Osteoblast (primary cell): ENCODE measurements at regions not wholly inside any gene's neighbourhood (a gene's known extent, or its start where the extent isn't known, plus 50 kb on each side); places are given as distances from the start of the nearest gene placed in this dataset.
"Not testable (repeated sequence)": the region's sequence is repeated elsewhere in the genome, so short reads cannot be mapped to it uniquely, and the experiment has no call there.

Experiments used
- DNase-seq: peaks from one replicate; pipeline ENCODE4 v3.0.0; 2011; ENCODE audit warnings: low spot score, mixed read lengths; ENCODE audit not compliant: insufficient read length; ENCODE audit errors: missing footprints
- H2AFZ ChIP-seq: 2 replicates; pipeline ENCODE4 v1.6.0; 2011; ENCODE audit warnings: mild to moderate bottlenecking, low read length
- H3K27ac ChIP-seq: 2 replicates; pipeline ENCODE4 v1.5.1; 2011; ENCODE audit warnings: mild to moderate bottlenecking, low read depth, low read length, moderate library complexity
- H3K27me3 ChIP-seq: 2 replicates; pipeline ENCODE4 v1.6.0; 2012; ENCODE audit warnings: mild to moderate bottlenecking, control low read depth, inconsistent platforms, low read length, moderate library complexity; ENCODE audit not compliant: insufficient read depth
- H3K36me3 ChIP-seq: 2 replicates; pipeline ENCODE4 v1.5.1; 2011; ENCODE audit warnings: mild to moderate bottlenecking, low read length, control low read depth, moderate library complexity; ENCODE audit not compliant: insufficient read depth
- H3K4me1 ChIP-seq: 2 replicates; pipeline ENCODE4 v1.5.1; 2011; ENCODE audit warnings: mild to moderate bottlenecking, low read length, control low read depth, moderate library complexity; ENCODE audit not compliant: insufficient read depth
- H3K4me2 ChIP-seq: 2 replicates; pipeline ENCODE4 v1.6.0; 2011; ENCODE audit warnings: mild to moderate bottlenecking, low read length; ENCODE audit not compliant: insufficient read depth
- H3K4me3 ChIP-seq: fragments of 200-600 bp; sonication (generic); 3 replicates; pipeline ENCODE4 v1.5.1; 2012; ENCODE audit warnings: mild to moderate bottlenecking, low read length, inconsistent platforms; ENCODE audit not compliant: insufficient read depth
- H3K79me2 ChIP-seq: 2 replicates; pipeline ENCODE4 v1.6.0; 2012; ENCODE audit warnings: mild to moderate bottlenecking, low read length, control low read depth, inconsistent platforms; ENCODE audit not compliant: insufficient read depth
- H3K9me3 ChIP-seq: 2 replicates; pipeline ENCODE4 v1.5.1; 2011; ENCODE audit warnings: low read depth, low read length, control low read depth
- H4K20me1 ChIP-seq: 2 replicates; pipeline ENCODE4 v1.6.0; 2012; ENCODE audit warnings: mild to moderate bottlenecking, low read length, control low read depth; ENCODE audit not compliant: insufficient read depth
- TF ChIP-seq, protein P1 (sequence below): IDR thresholded peaks from 2 replicates; pipeline ENCODE4 v1.5.1; 2011; ENCODE audit warnings: mild to moderate bottlenecking, low read depth, low read length, moderate library complexity; ENCODE audit errors: extremely low read depth

DNA sequence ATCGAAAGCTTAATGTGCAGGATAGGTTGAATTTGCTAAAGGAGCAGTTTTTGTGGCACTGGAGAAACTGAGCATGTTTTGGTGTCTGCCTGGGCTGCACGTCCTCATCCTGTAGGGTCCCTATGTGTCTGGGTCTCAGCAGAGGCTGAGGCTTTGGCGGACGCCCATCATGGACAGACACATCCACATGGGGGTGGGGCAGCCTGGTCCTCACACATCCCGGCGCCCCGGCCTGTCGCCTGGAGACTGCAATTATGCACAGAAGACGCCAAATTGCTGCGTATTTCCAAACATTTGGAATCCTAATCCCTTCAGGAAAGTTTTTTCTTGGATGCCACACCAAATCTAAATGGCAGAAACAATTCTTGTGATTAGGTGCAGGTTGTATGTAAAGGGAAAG, 128.2 kb upstream of the TWIST2 start:
- Histone ChIP-seq H3K4me3 (no peak overlapping the region), H2AFZ (no peak overlapping the region), H3K27me3 (peaks cover 15% of the 10 kb centered on the region), H3K4me1 (no peaks in the 10 kb centered on the region), H3K36me3 (no peaks in the 10 kb centered on the region), H3K27ac (no peak overlapping the region), H3K79me2 (no peaks in the 10 kb centered on the region), H4K20me1 (no peaks in the 10 kb centered on the region), H3K9me3 (no peaks in the 10 kb centered on the region), H3K4me2 (no peak overlapping the region)
- DNase-seq = no peak
- TF ChIP-seq, protein P1, sequence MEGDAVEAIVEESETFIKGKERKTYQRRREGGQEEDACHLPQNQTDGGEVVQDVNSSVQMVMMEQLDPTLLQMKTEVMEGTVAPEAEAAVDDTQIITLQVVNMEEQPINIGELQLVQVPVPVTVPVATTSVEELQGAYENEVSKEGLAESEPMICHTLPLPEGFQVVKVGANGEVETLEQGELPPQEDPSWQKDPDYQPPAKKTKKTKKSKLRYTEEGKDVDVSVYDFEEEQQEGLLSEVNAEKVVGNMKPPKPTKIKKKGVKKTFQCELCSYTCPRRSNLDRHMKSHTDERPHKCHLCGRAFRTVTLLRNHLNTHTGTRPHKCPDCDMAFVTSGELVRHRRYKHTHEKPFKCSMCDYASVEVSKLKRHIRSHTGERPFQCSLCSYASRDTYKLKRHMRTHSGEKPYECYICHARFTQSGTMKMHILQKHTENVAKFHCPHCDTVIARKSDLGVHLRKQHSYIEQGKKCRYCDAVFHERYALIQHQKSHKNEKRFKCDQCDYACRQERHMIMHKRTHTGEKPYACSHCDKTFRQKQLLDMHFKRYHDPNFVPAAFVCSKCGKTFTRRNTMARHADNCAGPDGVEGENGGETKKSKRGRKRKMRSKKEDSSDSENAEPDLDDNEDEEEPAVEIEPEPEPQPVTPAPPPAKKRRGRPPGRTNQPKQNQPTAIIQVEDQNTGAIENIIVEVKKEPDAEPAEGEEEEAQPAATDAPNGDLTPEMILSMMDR = no peak

DNA sequence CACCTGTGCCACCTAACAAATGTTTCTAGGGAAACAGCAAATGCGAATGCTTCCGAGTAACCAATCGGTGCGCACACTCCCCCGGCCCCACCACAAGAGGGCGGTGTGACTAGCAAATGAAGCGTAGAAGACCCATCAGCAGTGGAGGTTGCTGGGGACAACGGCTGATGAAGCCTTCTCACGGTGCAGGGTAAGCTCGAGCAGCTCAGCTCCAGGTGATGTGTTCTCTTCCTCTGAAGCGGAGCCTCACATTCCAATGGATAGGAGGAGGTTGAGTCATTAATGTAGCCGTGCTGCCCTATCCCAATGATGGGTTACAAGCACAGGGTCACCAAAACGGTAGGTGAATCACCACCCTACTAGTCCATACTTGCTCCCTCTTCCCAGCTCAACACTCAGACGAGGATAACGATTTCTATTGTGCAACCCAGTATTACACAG, 127.6 kb upstream of the TWIST2 start:
- Histone ChIP-seq H3K27me3 (peaks cover 20% of the 10 kb centered on the region), H2AFZ (no peak overlapping the region), H3K27ac (no peak overlapping the region), H3K4me2 (no peak overlapping the region), H3K4me1 (no peaks in the 10 kb centered on the region), H3K9me3 (no peaks in the 10 kb centered on the region), H4K20me1 (no peaks in the 10 kb centered on the region), H3K4me3 (no peak overlapping the region), H3K79me2 (no peaks in the 10 kb centered on the region), H3K36me3 (no peaks in the 10 kb centered on the region)
- TF ChIP-seq, protein P1 = peak; percentile 82
- peak; percentile 95 for DNase-seq

DNA sequence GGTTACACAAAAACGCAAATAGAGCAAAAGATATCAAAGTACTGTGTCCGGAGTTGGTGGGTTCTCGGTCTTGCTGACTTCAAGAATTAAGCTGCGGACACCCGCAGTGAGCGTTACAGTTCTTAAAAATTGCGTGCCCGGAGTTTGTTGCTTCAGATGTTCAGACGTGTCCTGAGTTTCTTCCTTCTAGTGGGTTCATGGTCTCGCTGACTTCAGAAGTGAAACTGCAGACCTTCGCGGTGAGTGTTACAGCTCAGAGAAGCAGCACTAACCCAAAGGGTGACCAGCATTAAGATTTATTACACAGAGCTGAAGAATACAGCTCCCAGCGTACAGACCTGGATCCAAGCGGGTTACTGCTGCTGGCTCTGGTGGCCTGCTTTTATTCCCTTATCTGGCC, 125.7 kb upstream of the TWIST2 start:
- Histone ChIP-seq H3K4me2 (no peak overlapping the region), H3K4me3 (no peak overlapping the region), H3K27ac (no peak overlapping the region), H3K79me2 (no peaks in the 10 kb centered on the region), H3K27me3 (peaks cover 13% of the 10 kb centered on the region), H3K4me1 (no peaks in the 10 kb centered on the region), H4K20me1 (no peaks in the 10 kb centered on the region), H2AFZ (no peak overlapping the region), H3K9me3 (no peaks in the 10 kb centered on the region), H3K36me3 (no peaks in the 10 kb centered on the region)
- DNase-seq = no peak
- TF ChIP-seq, protein P1 = no peak

DNA sequence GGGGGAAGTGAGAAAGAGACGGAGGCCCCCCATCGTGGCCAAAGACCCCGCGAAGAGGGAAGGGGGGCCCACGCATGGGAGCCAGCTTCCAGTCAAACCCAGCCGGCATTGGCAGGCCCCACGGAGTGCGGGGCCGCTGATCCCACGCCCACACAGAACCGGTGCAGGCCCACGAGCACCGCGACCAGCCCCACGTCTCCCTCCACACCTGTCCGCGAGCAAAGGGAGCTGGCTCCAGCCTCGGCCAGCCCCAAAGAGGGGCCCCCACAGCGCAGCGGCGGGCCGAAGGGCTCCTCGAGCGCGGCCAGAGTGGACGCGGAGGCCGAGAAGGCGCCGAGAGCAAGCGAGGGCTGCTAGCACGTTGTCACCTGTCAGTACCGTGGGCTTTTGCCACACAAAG, 125.0 kb upstream of the TWIST2 start:
- peaks cover 3% of the 10 kb centered on the region for H3K4me1 ChIP-seq
- no peak for DNase-seq
- H3K9me3 ChIP-seq = no peaks in the 10 kb centered on the region
- no peak overlapping the region for H3K4me2 ChIP-seq
- no peak overlapping the region for H3K27ac ChIP-seq
- H3K27me3 ChIP-seq = peaks cover 13% of the 10 kb centered on the region
- TF ChIP-seq, protein P1 = no peak
- no peaks in the 10 kb centered on the region for H3K79me2 ChIP-seq
- H3K4me3 ChIP-seq = no peak overlapping the region
- H3K36me3 ChIP-seq = no peaks in the 10 kb centered on the region
- H4K20me1 ChIP-seq = no peaks in the 10 kb centered on the region
- no peak overlapping the region for H2AFZ ChIP-seq

DNA sequence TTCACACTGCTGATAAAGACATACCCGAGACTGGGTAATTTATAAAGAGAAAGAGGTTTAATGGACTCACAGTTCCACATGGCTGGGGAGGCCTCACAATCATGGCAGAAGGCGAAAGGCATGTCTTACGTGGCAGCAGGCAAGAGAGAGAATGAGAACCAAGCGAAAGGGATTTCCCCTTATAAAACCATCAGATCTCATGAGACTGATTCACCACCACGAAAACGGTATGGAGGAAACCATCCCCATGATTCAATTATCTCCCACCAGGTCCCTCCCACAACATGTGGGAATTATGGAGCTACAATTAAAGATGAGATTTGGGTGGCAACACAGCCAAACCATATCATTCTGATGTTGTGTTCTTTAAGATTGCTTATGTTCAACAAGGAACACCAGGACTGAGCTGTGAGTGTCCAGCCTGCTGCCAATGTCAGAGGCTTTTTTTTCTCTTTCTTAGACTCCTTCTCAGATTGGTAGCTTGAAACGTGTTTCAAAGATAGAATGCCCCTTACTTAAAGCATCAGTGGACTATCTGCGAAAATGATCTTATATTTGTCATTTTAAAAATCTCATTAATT, 124.1 kb upstream of the TWIST2 start:
- H3K9me3 ChIP-seq, H3K36me3 ChIP-seq, H3K4me2 ChIP-seq, H3K27ac ChIP-seq, H3K79me2 ChIP-seq, H2AFZ ChIP-seq, DNase-seq, H3K4me3 ChIP-seq, H4K20me1 ChIP-seq: not testable (repeated sequence)
- Histone ChIP-seq H3K27me3 (peaks cover 13% of the 10 kb centered on the region), H3K4me1 (peaks cover 12% of the 10 kb centered on the region)
